VCaP (cell line): ENCODE measurements at regions not wholly inside any gene's neighbourhood (a gene's known extent, or its start where the extent isn't known, plus 50 kb on each side); places are given as distances from the start of the nearest gene placed in this dataset.
"Not testable (repeated sequence)": the region's sequence is repeated elsewhere in the genome, so short reads cannot be mapped to it uniquely, and the experiment has no call there.

Source experiments
- H3K27ac ChIP-seq: fragments of 450-650 bp; 2 replicates; pipeline ENCODE4 v1.5.1; 2017
- CTCF ChIP-seq: fragments of 450-650 bp; conservative IDR thresholded peaks from 2 replicates; pipeline ENCODE4 v1.5.1; 2017; ENCODE audit warnings: mild to moderate bottlenecking, moderate library complexity

- TF ChIP-seq CTCF, result no peak
- no peak overlapping the region for H3K27ac ChIP-seq
Observed at GRCh38 chr6:58198301-58198700, 880.9 kb downstream of the PRIM2 start.

- not testable (repeated sequence) for H3K27ac ChIP-seq
Observed at GRCh38 chr6:58237124-58237523, 919.7 kb downstream of the PRIM2 start.

GRCh38 chr6:58238421-58238820 lies 921.0 kb downstream of the PRIM2 start:
- H3K27ac ChIP-seq, result not testable (repeated sequence)

- H3K27ac ChIP-seq, result not testable (repeated sequence)
Observed at GRCh38 chr6:58257625-58258024, 940.2 kb downstream of the PRIM2 start.

GRCh38 chr6:58290177-58290576 lies 972.7 kb downstream of the PRIM2 start:
- H3K27ac ChIP-seq, result no peak overlapping the region
- no peak for TF ChIP-seq CTCF

- H3K27ac ChIP-seq, result not testable (repeated sequence)
Observed at GRCh38 chr6:58291319-58291718, 973.9 kb downstream of the PRIM2 start.

GRCh38 chr6:58307901-58308300 lies 990.5 kb downstream of the PRIM2 start:
- not testable (repeated sequence) for H3K27ac ChIP-seq

- H3K27ac ChIP-seq, result not testable (repeated sequence)
Observed at GRCh38 chr6:58332108-58332507, 1014.7 kb downstream of the PRIM2 start.

GRCh38 chr6:58342287-58342686 lies 1024.9 kb downstream of the PRIM2 start:
- not testable (repeated sequence) for H3K27ac ChIP-seq

- H3K27ac ChIP-seq, result not testable (repeated sequence)
Observed at GRCh38 chr6:58347534-58347933, 1030.1 kb downstream of the PRIM2 start.

- not testable (repeated sequence) for H3K27ac ChIP-seq
Observed at GRCh38 chr6:58351619-58352018, 1034.2 kb downstream of the PRIM2 start.

GRCh38 chr6:58358452-58358851 lies 1041.0 kb downstream of the PRIM2 start:
- not testable (repeated sequence) for H3K27ac ChIP-seq

GRCh38 chr6:58365856-58366255 lies 1048.4 kb downstream of the PRIM2 start:
- H3K27ac ChIP-seq, result not testable (repeated sequence)

- not testable (repeated sequence) for H3K27ac ChIP-seq
Observed at GRCh38 chr6:58406659-58407058, 1089.2 kb downstream of the PRIM2 start.

GRCh38 chr6:58419321-58419720 lies 1101.9 kb downstream of the PRIM2 start:
- TF ChIP-seq CTCF, result no peak
- H3K27ac ChIP-seq, result no peak overlapping the region
